CD4-positive, alpha-beta T cell treated with Interleukin-17A for 4 hours (primary cell): ENCODE measurements at regions not wholly inside any gene's neighbourhood (a gene's known extent, or its start where the extent isn't known, plus 50 kb on each side); places are given as distances from the start of the nearest gene placed in this dataset.

Experiments
- DNase-seq: peaks from one replicate; pipeline ENCODE4 v3.0.0-alpha.2; 2020; ENCODE audit warnings: mixed read lengths

DNA sequence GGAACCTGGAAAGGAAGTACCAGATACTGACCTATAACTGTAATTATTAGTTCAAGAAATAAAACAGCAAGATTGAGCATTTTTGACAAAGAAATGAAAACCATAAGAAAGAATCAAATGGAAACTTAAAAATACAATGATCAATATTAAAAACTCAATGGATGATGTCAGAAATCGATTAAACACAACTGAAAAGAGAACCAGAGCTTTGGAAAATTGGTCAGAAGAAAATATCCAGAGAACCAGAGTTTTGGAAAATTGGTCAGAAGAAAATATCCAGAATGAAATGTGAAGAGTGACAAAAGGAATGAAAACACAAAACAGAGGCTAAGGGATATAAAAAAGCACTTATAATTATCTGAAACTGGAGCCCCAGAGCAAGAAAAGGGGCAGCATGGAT lies 438.6 kb downstream of the AJAP1 start:
- no peak for DNase-seq

GRCh38 chr1:5084676-5085075 lies 430.3 kb downstream of the AJAP1 start:
- DNase-seq: no peak

DNA sequence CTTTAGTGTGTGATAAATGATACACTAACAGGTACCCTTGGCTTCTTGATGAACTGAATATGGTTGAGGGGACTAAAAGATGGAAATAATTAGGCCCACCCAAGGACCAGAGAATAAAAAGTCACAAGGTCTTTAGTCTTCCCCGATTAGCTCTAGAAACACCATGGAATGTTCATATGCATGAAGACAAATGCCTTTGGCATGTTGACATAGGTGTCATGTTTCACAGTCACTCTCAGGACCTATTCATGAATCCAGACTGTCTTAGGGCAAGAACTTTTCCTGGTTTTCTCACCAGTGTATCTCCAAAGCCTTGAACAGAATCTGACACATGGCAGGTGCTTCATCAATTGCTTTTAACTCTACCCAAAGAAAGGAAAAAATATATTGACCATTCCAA lies 412.8 kb downstream of the AJAP1 start:
- DNase-seq: no peak

- no peak for DNase-seq
These were observed 399.3 kb downstream of the AJAP1 start for GRCh38 chr1:5053744-5054143.

- DNase-seq: no peak
These were observed 374.7 kb downstream of the AJAP1 start for GRCh38 chr1:5029136-5029535.

- DNase-seq: no peak
These were observed 357.8 kb downstream of the AJAP1 start for GRCh38 chr1:5012249-5012648.

GRCh38 chr1:5010656-5011055 lies 356.2 kb downstream of the AJAP1 start:
- no peak for DNase-seq

DNA sequence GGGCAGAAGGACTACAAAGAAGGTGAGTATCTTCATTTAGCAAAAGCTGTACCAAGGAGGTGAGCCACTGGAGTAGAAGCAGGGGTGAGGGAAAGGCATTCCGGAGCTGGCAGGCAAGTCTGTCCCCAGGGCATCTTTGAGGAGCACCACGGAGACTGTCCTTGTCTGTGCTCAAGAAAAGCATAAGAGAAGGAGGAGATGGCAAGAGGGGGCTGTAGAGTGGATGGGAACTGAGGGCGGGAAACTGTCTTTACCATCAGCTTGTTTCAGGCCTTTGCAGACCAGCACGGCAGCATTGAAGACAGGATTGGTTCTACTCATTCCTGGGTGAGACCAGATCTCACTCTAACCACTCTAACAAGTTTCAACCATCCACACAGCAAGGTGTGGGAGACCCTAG lies 355.8 kb downstream of the AJAP1 start:
- no peak for DNase-seq

DNA sequence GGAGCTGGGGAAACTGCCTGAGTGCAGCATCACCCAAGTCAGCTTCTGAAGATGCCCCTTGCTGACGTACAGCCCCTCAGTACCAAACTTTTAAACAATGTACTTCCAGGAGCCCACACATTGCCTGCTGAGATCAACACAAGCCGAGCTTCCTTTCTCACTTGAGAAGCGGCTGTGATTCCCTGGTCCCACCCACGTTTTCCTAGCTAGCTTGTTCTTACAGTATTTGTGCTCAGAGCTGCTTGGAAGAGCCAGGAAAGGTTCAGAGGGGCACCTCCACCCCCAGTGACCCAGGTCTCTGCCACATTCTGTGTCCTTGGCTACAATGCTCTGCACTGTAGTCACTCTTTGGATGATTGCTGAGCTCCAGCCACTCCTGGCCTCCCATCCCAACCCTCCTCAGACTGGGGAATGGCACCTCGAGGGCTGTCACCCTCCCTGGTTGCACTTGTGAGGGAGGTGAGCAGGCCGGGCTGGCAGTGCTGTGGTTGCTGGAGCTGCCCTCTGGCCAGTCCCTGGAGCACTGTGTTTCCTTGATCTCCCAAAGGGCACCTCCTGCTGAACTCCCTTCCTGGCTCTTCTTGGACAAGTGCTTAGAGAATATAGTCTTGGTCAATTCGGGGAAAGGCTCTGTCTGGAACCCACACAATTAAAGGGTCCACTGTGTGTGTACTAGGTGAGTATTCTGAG lies 355.1 kb downstream of the AJAP1 start:
- DNase-seq: no peak

GRCh38 chr1:5005171-5005570 lies 350.8 kb downstream of the AJAP1 start:
- no peak for DNase-seq

GRCh38 chr1:5002676-5003075 lies 348.3 kb downstream of the AJAP1 start:
- DNase-seq: no peak

- no peak for DNase-seq
These were observed 347.1 kb downstream of the AJAP1 start for GRCh38 chr1:5001466-5001865.

DNA sequence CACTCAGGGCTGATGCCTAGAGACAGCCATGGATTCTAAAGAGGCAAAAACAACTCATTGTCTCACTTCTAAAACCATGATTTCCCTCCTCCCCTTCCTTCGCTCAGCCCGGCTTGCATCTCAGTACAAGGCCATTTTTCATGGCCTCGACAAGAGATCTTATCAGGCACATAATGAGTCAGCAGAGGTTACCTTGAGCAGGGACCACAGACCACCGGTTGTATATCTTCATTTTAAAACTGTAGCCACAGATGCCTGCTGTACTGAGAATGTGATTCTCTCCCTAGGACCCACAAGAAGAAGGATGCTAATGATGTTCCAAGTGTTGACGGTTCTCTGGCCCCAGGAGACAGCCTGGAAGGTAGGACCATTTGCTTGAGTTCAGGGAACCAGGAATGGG lies 331.9 kb downstream of the AJAP1 start:
- no peak for DNase-seq

- no peak for DNase-seq
These were observed 330.4 kb downstream of the AJAP1 start for GRCh38 chr1:4984841-4985240.

GRCh38 chr1:4980211-4980610 lies 325.8 kb downstream of the AJAP1 start:
- DNase-seq: no peak

DNA sequence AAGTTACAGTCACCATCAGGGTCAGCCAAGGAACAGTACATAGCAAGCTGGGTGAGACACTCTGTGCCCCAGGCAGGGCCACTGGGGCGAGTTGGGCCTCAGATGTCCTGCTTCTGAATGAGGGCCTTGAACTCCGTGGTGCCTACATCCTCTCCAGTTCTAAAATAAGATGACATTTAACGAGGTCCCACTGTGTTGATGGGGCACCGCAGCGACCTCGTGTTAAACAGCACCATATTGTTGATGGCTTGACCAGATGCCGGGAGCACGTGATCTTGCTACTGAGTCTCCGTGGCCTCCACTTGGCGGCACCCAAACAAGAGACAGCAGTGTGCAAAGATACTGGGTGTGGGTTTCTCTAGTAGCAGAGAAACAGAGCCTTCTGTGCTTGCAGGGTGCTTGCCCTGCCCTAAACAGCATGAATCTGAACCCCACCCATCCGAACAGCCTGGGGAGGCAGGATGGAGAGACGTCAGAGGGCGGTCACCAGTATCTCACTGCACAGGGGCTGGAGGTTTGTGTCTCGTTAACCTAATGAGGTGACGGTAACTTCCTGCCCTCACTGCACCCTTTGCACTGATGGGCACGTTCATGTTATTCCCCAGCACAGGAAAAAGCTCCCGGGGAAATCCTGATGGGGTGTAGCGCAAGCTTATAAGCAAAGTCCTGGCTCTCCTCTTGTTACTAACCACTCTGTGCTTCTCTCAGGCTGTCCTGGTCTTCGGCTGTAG lies 324.4 kb downstream of the AJAP1 start:
- no peak for DNase-seq

- DNase-seq: no peak
These were observed 323.3 kb downstream of the AJAP1 start for GRCh38 chr1:4977701-4978100.

DNA sequence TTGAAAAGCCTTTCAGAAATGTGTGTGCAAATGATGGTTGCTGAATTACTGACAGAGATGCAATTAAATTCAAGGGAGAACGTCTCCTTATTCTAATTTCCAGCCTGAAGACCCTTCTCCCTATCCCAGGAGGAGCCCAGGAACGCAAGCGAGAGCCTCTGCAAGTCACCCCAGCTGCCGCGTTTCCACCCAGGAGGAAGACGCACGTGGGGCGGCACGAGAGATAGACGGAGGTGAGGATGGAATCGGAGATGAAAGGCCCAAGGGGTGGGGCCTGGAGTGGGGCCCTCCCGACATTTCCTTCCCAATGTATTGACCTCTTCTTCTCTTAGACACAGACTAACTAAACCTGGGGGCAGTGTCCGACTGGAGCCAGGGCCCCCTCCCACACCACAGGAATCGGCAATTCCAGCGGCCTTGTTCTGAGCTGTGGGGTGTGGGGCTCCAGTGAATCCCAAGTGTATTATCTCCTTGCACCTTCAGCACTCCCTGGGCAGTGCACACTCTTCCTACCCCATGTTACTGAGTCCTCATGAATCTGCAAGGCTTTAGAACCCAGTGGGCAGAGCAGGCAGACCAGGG lies 322.5 kb downstream of the AJAP1 start:
- DNase-seq: no peak

DNA sequence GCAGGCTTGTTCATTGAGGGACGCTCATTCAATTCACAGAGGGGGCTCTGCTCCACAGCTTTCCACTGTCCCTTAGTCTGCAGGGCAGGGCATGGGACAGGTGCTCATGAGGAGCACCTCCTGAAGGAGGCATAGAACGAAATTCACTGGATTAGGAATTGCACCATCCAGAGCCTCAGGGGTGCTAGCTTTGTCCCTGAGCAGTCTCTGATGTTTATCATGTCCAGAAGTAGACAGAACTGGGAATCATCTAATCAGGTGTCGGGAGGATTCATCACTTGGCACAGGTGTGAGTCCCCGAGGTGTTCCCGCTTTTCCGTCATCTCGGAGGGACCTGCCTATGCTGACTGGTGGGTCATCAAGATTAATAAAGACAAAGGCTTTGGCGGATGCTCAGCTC lies 321.4 kb downstream of the AJAP1 start:
- no peak for DNase-seq

GRCh38 chr1:4974981-4975685 lies 320.7 kb downstream of the AJAP1 start:
- DNase-seq: no peak

GRCh38 chr1:4973341-4973740 lies 318.9 kb downstream of the AJAP1 start:
- DNase-seq: no peak

GRCh38 chr1:4972761-4973320 lies 318.4 kb downstream of the AJAP1 start:
- DNase-seq: no peak

DNA sequence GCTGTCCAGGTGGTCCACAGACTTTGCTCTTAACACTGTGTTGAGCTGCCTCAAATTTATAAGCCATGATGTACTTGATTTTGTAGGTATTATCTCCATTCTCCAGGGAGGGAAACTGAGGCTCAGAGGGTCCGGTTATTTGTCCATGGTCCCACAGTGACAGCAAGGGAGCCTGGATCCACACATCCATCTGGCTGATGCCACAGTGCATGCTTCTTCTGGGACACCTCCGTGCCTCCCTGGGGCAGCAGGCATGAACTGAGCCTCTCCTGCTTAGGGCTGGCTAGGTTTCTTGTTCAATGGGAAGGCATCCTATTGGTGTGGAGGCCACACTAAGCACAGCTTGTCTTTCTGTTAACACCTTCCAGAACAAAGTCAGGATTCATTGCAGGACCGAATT lies 317.3 kb downstream of the AJAP1 start:
- no peak for DNase-seq
